Transverse colon (tissue), 4 donors: ENCODE measurements at regions not wholly inside any gene's neighbourhood (a gene's known extent, or its start where the extent isn't known, plus 50 kb on each side); places are given as distances from the start of the nearest gene placed in this dataset.

ENCODE experiments used
- DNase-seq: peaks from one replicate; pipeline ENCODE4 v3.0.0-alpha.2; 2019
- H3K27ac ChIP-seq, 4 donors: fragments of 200-600 bp; sonication (generic); 2 replicates each; pipeline ENCODE4 v1.5.1; 2016 to 2018; ENCODE audit warnings: inconsistent platforms in 4 of 4
- H3K27me3 ChIP-seq: fragments of 200-600 bp; sonication (generic); 2 replicates; pipeline ENCODE4 v1.5.1; 2017; ENCODE audit warnings: inconsistent platforms
- H3K36me3 ChIP-seq, 4 donors: fragments of 200-600 bp; sonication (generic); 2 replicates each; pipeline ENCODE4 v1.5.1; 2017 to 2019; ENCODE audit warnings: inconsistent platforms in 4 of 4
- H3K4me1 ChIP-seq, 4 donors: fragments of 200-600 bp; sonication (generic); 2 replicates each; pipeline ENCODE4 v1.5.1; 2017 to 2020; ENCODE audit warnings: inconsistent platforms in 4 of 4
- H3K4me3 ChIP-seq, 4 donors: fragments of 200-600 bp; sonication (generic); 1 replicate in 1 of 4; 2 replicates in 3 of 4; pipeline versions ENCODE4 v1.5.1 to v1.6.1; 2017 to 2019; ENCODE audit warnings: inconsistent platforms in 4 of 4
- H3K9me3 ChIP-seq, 2 donors: fragments of 200-600 bp; sonication (generic); 2 replicates each; pipeline ENCODE4 v1.5.1; 2017 to 2019; ENCODE audit warnings: inconsistent platforms in 2 of 2
- CTCF ChIP-seq, 5 experiments: fragments of 200-600 bp in 3 of 5; fragments of 450-650 bp in 2 of 5; sonication (generic) in 3 of 5; IDR thresholded peaks; 1 replicate in 2 of 5; 2 replicates in 3 of 5; pipeline ENCODE4 v1.5.1; 2016 to 2017; ENCODE audit warnings: antibody characterized with exemption in 5 of 5, inconsistent platforms in 3 of 5, mild to moderate bottlenecking in 2 of 5, moderate library complexity in 1 of 5
- EP300 ChIP-seq: sonication (generic); formaldehyde crosslinking; IDR thresholded peaks from one replicate; pipeline ENCODE4 v1.6.1; 2017; ENCODE audit warnings: antibody characterized with exemption, low read depth
- POLR2A ChIP-seq: fragments of 450-650 bp; IDR thresholded peaks from one replicate; pipeline ENCODE4 v1.6.1; 2016; ENCODE audit warnings: antibody characterized with exemption, mild to moderate bottlenecking, moderate library complexity
- POLR2AphosphoS5 ChIP-seq, 3 donors: sonication (generic); formaldehyde crosslinking; IDR thresholded peaks; one replicate each; pipeline ENCODE4 v1.6.1; 2016; ENCODE audit warnings: antibody characterized with exemption in 3 of 3
- WGBS, 2 donors: methylation state at CpG; one replicate each; pipeline ENCODE4 v1.1.5; 2018; ENCODE audit warnings: low coverage in 1 of 2; 5-methylcytosine and 5-hydroxymethylcytosine counted together
- in situ Hi-C, 4 donors: fragments of 200-750 bp; cut with MboI; loops; one replicate each; pipeline versions ENCODE4 v1.15.0 to v1.15.1; 2017; ENCODE audit warnings: low sequenced_read_pairs in 3 of 4, low pct_ligation_motif_present in 1 of 4, low pct_unique_long_range_greater_than_20kb in 1 of 4
- intact Hi-C: fragments of 100-400 bp; cut with DNase I; formaldehyde crosslinking; loops from one replicate; pipeline ENCODE4 v1.15.1; 2023; ENCODE audit warnings: low total_unique reads

GRCh38 chr14:35975814-35976213 is 149.7 kb downstream of the BRMS1L start:
- WGBS, 2 donors: 85 to 96% methylated on average over 4 of the region's 4 CpGs
- in situ Hi-C loops: no loop called here
- DNase-seq: no peak
- intact Hi-C loops: no loop called here
- H3K36me3 ChIP-seq: no peaks in the 10 kb centered on the region
- H3K9me3 ChIP-seq: no peaks in the 10 kb centered on the region
- no peak overlapping the region for H3K27ac ChIP-seq
- H3K27me3 ChIP-seq: no peaks in the 10 kb centered on the region
- H3K4me3 ChIP-seq: no peak overlapping the region
- H3K4me1 ChIP-seq: no peaks in the 10 kb centered on the region
- TF ChIP-seq CTCF (IDR thresholded peaks at IDR 0.05): no peak
- TF ChIP-seq POLR2A: no peak
- TF ChIP-seq POLR2AphosphoS5 (IDR thresholded peaks at IDR 0.05): no peak
- TF ChIP-seq EP300: no peak

GRCh38 chr14:35973770-35974169 is 147.6 kb downstream of the BRMS1L start:
- Histone ChIP-seq H3K27ac (no peak overlapping the region), H3K27me3 (no peaks in the 10 kb centered on the region), H3K36me3 (no peaks in the 10 kb centered on the region), H3K4me1 (no peaks in the 10 kb centered on the region), H3K9me3 (no peaks in the 10 kb centered on the region), H3K4me3 (no peak overlapping the region)
- intact Hi-C loops (no loop called here), in situ Hi-C loops (no loop called here)
- WGBS, 2 donors: 32 to 54% methylated on average over 1 of the region's 1 CpG
- DNase-seq: no peak
- no peak for TF ChIP-seq POLR2A
- TF ChIP-seq CTCF (IDR thresholded peaks at IDR 0.05): no peak
- no peak for TF ChIP-seq POLR2AphosphoS5 (IDR thresholded peaks at IDR 0.05)

- H3K27ac ChIP-seq: no peak overlapping the region
- TF ChIP-seq POLR2A (no peak), EP300 (no peak), CTCF (IDR thresholded peaks at IDR 0.05) (no peak), POLR2AphosphoS5 (IDR thresholded peaks at IDR 0.05) (no peak)
- in situ Hi-C loops (no loop called here), intact Hi-C loops (no loop called here)
- H3K4me3 ChIP-seq: no peak overlapping the region
- no peaks in the 10 kb centered on the region for H3K9me3 ChIP-seq
- no peaks in the 10 kb centered on the region for H3K4me1 ChIP-seq
- H3K36me3 ChIP-seq: no peaks in the 10 kb centered on the region
- WGBS, 2 donors: 63 to 64% methylated on average over 1 of the region's 1 CpG
- DNase-seq: no peak
- H3K27me3 ChIP-seq: no peaks in the 10 kb centered on the region
Observed at GRCh38 chr14:35971965-35972630, 146.0 kb downstream of the BRMS1L start.

DNA sequence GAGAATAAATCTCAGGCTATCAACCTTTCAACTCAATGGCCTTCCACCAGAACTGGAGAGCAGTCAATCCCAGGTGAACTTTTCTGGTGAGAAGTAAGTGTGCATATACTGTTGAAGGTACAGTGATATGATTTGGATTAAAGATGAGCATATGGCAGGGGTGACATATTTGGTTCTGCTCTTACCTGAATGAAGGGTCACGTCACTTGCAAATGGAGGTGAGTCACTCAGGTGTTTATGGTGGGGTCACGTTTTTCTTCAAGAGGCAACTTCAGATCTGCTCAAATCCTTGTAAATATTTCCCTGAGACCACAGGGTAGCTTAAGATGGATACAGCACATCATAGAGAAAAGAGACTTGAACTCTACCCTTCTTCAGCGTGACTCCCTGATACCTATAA is 143.2 kb downstream of the BRMS1L start:
- no peaks in the 10 kb centered on the region for H3K36me3 ChIP-seq
- in situ Hi-C loops: no loop called here
- TF ChIP-seq CTCF (IDR thresholded peaks at IDR 0.05) (no peak), POLR2AphosphoS5 (IDR thresholded peaks at IDR 0.05) (no peak), EP300 (no peak), POLR2A (no peak)
- no peaks in the 10 kb centered on the region for H3K4me1 ChIP-seq
- intact Hi-C loops: no loop called here
- 87 to 88% methylated on average over 2 to 3 of the region's 3 CpGs for WGBS, 2 donors
- no peaks in the 10 kb centered on the region for H3K9me3 ChIP-seq
- no peak overlapping the region for H3K4me3 ChIP-seq
- no peaks in the 10 kb centered on the region for H3K27me3 ChIP-seq
- DNase-seq: no peak
- no peak overlapping the region for H3K27ac ChIP-seq
